Mammary epithelial cell (primary cell): ENCODE measurements at regions not wholly inside any gene's neighbourhood (a gene's known extent, or its start where the extent isn't known, plus 50 kb on each side); places are given as distances from the start of the nearest gene placed in this dataset.

Experiments used
- EZH2 ChIP-seq: IDR thresholded peaks from 2 replicates; pipeline ENCODE4 v1.6.1; 2012; ENCODE audit warnings: low read length, inconsistent platforms, borderline replicate concordance
- TF ChIP-seq, protein P1 (sequence below), 2 donors: IDR thresholded peaks in 1 of 2; conservative IDR thresholded peaks in 1 of 2; 2 replicates each; pipeline ENCODE4 v1.5.1; 2011 to 2012; ENCODE audit warnings: inconsistent platforms in 2 of 2, low read length in 2 of 2, mild to moderate bottlenecking in 2 of 2, control low read depth in 1 of 2, low read depth in 1 of 2; ENCODE audit not compliant: insufficient read depth in 1 of 2; ENCODE audit errors: extremely low read depth in 1 of 2

DNA sequence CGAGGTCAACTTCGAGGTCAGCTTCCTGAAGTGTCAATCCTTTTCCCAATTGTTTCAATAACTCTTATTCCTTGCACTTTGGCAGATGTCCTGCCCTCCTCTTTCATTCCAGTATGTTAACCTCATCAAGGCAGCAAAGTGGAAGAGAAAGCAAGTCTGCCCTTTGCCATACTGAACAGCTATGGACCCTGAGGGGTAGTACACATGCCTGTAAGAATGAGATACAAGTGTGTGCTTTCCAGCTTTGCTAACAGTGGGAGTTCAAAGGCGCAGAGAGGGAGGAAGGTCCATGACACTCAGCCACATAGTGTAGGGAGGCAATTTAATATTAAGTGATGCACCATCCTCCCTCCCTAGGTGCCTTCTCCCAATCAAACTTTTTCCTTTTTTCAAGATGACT, 96.4 kb upstream of the ZCCHC13 start:
- TF ChIP-seq, protein P1, sequence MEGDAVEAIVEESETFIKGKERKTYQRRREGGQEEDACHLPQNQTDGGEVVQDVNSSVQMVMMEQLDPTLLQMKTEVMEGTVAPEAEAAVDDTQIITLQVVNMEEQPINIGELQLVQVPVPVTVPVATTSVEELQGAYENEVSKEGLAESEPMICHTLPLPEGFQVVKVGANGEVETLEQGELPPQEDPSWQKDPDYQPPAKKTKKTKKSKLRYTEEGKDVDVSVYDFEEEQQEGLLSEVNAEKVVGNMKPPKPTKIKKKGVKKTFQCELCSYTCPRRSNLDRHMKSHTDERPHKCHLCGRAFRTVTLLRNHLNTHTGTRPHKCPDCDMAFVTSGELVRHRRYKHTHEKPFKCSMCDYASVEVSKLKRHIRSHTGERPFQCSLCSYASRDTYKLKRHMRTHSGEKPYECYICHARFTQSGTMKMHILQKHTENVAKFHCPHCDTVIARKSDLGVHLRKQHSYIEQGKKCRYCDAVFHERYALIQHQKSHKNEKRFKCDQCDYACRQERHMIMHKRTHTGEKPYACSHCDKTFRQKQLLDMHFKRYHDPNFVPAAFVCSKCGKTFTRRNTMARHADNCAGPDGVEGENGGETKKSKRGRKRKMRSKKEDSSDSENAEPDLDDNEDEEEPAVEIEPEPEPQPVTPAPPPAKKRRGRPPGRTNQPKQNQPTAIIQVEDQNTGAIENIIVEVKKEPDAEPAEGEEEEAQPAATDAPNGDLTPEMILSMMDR (conservative IDR thresholded peaks at IDR 0.05 in 1 of 2, IDR thresholded peaks at IDR 0.05 in 1 of 2; ENCODE audit: extremely low read depth in 1 of 2, insufficient read depth in 1 of 2, low read depth in 1 of 2, low read length in 2 of 2) = no peak
- TF ChIP-seq EZH2 = no peak
